SW 1271 (cell line): ENCODE measurements at regions not wholly inside any gene's neighbourhood (a gene's known extent, or its start where the extent isn't known, plus 50 kb on each side); places are given as distances from the start of the nearest gene placed in this dataset.
"Not testable (repeated sequence)": the region's sequence is repeated elsewhere in the genome, so short reads cannot be mapped to it uniquely, and the experiment has no call there.

Source experiments
- DNase-seq, 2 experiments: peaks; one replicate each; lab custom pipeline; 2025; lab: John Stamatoyannopoulos, UW

- no peak for DNase-seq
Measured at GRCh38 chr6:168938546-168938945, 315.1 kb downstream of the THBS2 start.

GRCh38 chr6:168937054-168937453 lies 316.6 kb downstream of the THBS2 start:
- no peak for DNase-seq

GRCh38 chr6:168935628-168936010 lies 318.0 kb downstream of the THBS2 start:
- DNase-seq, result no peak

GRCh38 chr6:168934660-168935627 lies 318.7 kb downstream of the THBS2 start:
- no peak for DNase-seq

GRCh38 chr6:168932171-168932570 lies 321.5 kb downstream of the THBS2 start:
- not testable (repeated sequence) for DNase-seq

- not testable (repeated sequence) for DNase-seq
Measured at GRCh38 chr6:168931072-168931471, 322.6 kb downstream of the THBS2 start.

GRCh38 chr6:168929871-168930450 lies 323.7 kb downstream of the THBS2 start:
- no peak for DNase-seq

GRCh38 chr6:168928012-168928411 lies 325.6 kb downstream of the THBS2 start:
- DNase-seq, result no peak

- no peak for DNase-seq
Measured at GRCh38 chr6:168927026-168927425, 326.6 kb downstream of the THBS2 start.

- no peak for DNase-seq
Measured at GRCh38 chr6:168926306-168926705, 327.3 kb downstream of the THBS2 start.

GRCh38 chr6:168925671-168926070 lies 328.0 kb downstream of the THBS2 start:
- DNase-seq, result no peak

- DNase-seq, result no peak
Measured at GRCh38 chr6:168923171-168923570, 330.5 kb downstream of the THBS2 start.

GRCh38 chr6:168922436-168922835 lies 331.2 kb downstream of the THBS2 start:
- no peak for DNase-seq

GRCh38 chr6:168920289-168920688 lies 333.4 kb downstream of the THBS2 start:
- no peak for DNase-seq

- DNase-seq, result no peak
Measured at GRCh38 chr6:168919470-168920179, 334.0 kb downstream of the THBS2 start.

GRCh38 chr6:168916576-168917211 lies 337.0 kb downstream of the THBS2 start:
- no peak for DNase-seq

- DNase-seq, result no peak
Measured at GRCh38 chr6:168915855-168916254, 337.8 kb downstream of the THBS2 start.

GRCh38 chr6:168915242-168915641 lies 338.4 kb downstream of the THBS2 start:
- no peak for DNase-seq

GRCh38 chr6:168913866-168914469 lies 339.7 kb downstream of the THBS2 start:
- no peak for DNase-seq

GRCh38 chr6:168913231-168913865 lies 340.3 kb downstream of the THBS2 start:
- DNase-seq, result not testable (repeated sequence)

GRCh38 chr6:168909288-168909687 lies 344.4 kb downstream of the THBS2 start:
- DNase-seq, result no peak
